ENCODE measurements at regions not wholly inside any gene's neighbourhood (a gene's known extent, or its start where the extent isn't known, plus 50 kb on each side); places are given as distances from the start of the nearest gene placed in this dataset.

- no peak for TF ChIP-seq CTCF (IDR thresholded peaks at IDR 0.05)
- TF ChIP-seq POLR2A (IDR thresholded peaks at IDR 0.05), result no peak
Measured at GRCh38 chr11:134856056-134856971, 444.3 kb upstream of the B3GAT1 start.

Measured in uterus (tissue), 2 donors.